Adipocyte (in vitro differentiated cells): ENCODE measurements at regions not wholly inside any gene's neighbourhood (a gene's known extent, or its start where the extent isn't known, plus 50 kb on each side); places are given as distances from the start of the nearest gene placed in this dataset.

Source experiments
- DNase-seq: peaks from one replicate; pipeline ENCODE4 v3.0.0-alpha.2; 2015; ENCODE audit warnings: low read depth
- H3K27me3 ChIP-seq: replicated peaks from 2 replicates; pipeline ENCODE4 v1.7.0; 2013; ENCODE audit warnings: mild to moderate bottlenecking, low read length, moderate library complexity; ENCODE audit not compliant: control insufficient read depth, insufficient read depth
- H3K36me3 ChIP-seq: 2 replicates; pipeline ENCODE4 v1.7.0; 2013; ENCODE audit warnings: low read length, mild to moderate bottlenecking, moderate library complexity; ENCODE audit not compliant: control insufficient read depth, insufficient read depth, severe bottlenecking
- H3K4me1 ChIP-seq: 2 replicates; pipeline ENCODE4 v1.7.0; 2013; ENCODE audit warnings: mild to moderate bottlenecking, low read length, moderate library complexity; ENCODE audit not compliant: control insufficient read depth, insufficient read depth
- H3K4me3 ChIP-seq: 2 replicates; pipeline ENCODE4 v1.7.0; 2013; ENCODE audit warnings: mild to moderate bottlenecking, low read length, moderate library complexity
- H3K9ac ChIP-seq: 2 replicates; pipeline ENCODE4 v1.7.0; 2013; ENCODE audit warnings: mild to moderate bottlenecking, low read length, moderate library complexity
- H3K9me3 ChIP-seq: 2 replicates; pipeline ENCODE4 v1.7.0; 2013; ENCODE audit warnings: mild to moderate bottlenecking, low read length, moderate library complexity; ENCODE audit not compliant: control insufficient read depth

DNA sequence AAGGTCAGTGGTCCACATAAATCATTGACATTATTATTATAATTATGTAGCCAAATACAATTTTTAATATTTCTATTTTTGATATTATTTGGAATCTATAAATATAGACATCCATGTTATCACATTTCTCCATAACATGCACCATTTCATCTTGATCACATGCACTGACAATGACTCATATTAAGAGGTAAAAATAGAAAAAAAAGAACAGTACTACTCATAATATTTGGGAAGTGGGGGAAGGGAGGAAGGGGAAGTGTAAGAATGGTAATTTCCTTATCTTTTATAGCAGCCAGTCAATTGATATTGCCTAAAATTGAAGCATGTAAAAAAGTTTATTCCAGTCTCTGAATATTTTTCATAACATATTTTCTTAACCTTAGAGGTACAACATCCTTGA is 72.3 kb downstream of the ADM start:
- DNase-seq, result no peak
- Histone ChIP-seq H3K36me3 (no peaks in the 10 kb centered on the region), H3K27me3 (no peaks in the 10 kb centered on the region), H3K4me1 (peaks cover 98% of the 10 kb centered on the region), H3K4me3 (no peak overlapping the region), H3K9ac (peak overlapping the region; percentile 83), H3K9me3 (no peaks in the 10 kb centered on the region)

- Histone ChIP-seq H3K4me1 (peaks cover 93% of the 10 kb centered on the region), H3K4me3 (peak overlapping the region; percentile 1), H3K9me3 (no peaks in the 10 kb centered on the region), H3K36me3 (no peaks in the 10 kb centered on the region), H3K27me3 (no peaks in the 10 kb centered on the region), H3K9ac (peak overlapping the region; percentile 83)
- no peak for DNase-seq
These were observed 73.5 kb downstream of the ADM start for GRCh38 chr11:10378362-10378761.

GRCh38 chr11:10379022-10379421 is 74.1 kb downstream of the ADM start:
- no peak overlapping the region for H3K4me3 ChIP-seq
- H3K9me3 ChIP-seq, result no peaks in the 10 kb centered on the region
- DNase-seq, result peak; percentile 57
- no peaks in the 10 kb centered on the region for H3K27me3 ChIP-seq
- H3K9ac ChIP-seq, result peak overlapping the region; percentile 83
- peaks cover 86% of the 10 kb centered on the region for H3K4me1 ChIP-seq
- no peaks in the 10 kb centered on the region for H3K36me3 ChIP-seq

DNA sequence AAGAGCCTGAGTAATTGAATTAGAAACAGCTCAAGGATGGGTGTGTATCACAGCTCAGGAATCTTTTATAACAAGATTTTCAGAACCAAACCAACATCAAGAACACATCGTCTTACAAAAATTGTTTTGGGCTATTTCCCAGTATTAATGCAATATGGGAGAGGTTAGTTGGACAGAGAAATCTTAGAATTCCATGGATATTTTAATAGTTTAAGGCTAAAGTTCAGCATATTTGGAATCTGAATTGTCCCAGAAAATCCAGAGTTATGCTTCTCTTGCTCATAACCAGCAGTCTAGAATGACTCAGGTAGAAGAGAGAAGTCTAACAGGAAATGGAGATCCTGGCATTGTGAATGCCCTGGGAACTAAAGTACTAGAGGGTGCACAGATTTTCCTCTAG is 74.6 kb downstream of the ADM start:
- no peaks in the 10 kb centered on the region for H3K9me3 ChIP-seq
- no peaks in the 10 kb centered on the region for H3K36me3 ChIP-seq
- H3K4me3 ChIP-seq, result peak overlapping the region; percentile 3
- H3K9ac ChIP-seq, result peak overlapping the region; percentile 77
- peaks cover 82% of the 10 kb centered on the region for H3K4me1 ChIP-seq
- peak; percentile 73 for DNase-seq
- no peaks in the 10 kb centered on the region for H3K27me3 ChIP-seq

GRCh38 chr11:10379871-10380568 is 75.0 kb upstream of the AMPD3 start:
- Histone ChIP-seq H3K4me1 (peaks cover 76% of the 10 kb centered on the region), H3K36me3 (no peaks in the 10 kb centered on the region), H3K9ac (peak overlapping the region; percentile 77), H3K4me3 (peak overlapping the region; percentile 3), H3K9me3 (no peaks in the 10 kb centered on the region), H3K27me3 (no peaks in the 10 kb centered on the region)
- no peak for DNase-seq

DNA sequence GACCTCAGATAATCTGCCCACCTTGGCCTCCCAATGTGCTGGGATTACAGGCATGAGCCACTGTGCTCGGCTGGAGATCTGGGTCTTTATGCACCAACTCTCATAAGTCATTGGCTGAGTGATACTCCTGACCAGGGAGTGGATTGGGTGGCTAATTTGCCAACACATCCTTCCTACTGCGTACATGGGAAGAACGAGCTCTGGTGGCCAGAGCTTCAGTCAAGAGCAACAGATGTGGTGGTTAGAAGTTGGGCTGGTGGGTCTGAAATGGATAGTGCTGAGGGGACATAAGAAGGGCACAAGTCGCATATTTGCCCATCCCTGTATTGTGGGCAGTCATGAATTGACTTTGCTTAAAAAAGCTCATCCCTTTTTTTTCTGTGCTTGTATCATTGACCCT is 74.1 kb upstream of the AMPD3 start:
- peak overlapping the region; percentile 77 for H3K9ac ChIP-seq
- peaks cover 71% of the 10 kb centered on the region for H3K4me1 ChIP-seq
- H3K27me3 ChIP-seq, result no peaks in the 10 kb centered on the region
- no peak for DNase-seq
- H3K4me3 ChIP-seq, result no peak overlapping the region
- H3K36me3 ChIP-seq, result no peaks in the 10 kb centered on the region
- H3K9me3 ChIP-seq, result no peaks in the 10 kb centered on the region

GRCh38 chr11:10381736-10382135 is 73.3 kb upstream of the AMPD3 start:
- DNase-seq, result peak; percentile 66
- no peaks in the 10 kb centered on the region for H3K36me3 ChIP-seq

DNA sequence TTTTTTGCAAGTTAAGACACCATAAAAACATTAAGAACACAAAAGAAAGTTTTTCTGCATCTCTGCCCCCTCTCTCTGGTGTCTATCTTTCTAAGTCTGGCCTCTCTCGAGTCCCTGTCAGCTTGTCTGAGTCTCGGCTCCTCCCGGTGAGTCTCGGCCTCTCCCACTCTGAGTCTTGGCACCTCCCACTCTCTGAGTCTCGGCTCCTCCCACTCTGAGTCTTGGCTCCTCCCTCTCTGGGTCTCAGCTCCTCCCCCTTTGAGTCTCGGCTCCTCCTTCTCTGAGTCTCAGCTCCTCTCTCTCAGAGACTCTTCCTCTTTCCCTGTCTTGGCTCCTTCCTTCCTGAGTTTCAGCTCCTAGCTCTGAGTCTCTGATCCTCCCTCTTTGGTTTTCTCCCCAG is 72.5 kb upstream of the AMPD3 start:
- no peaks in the 10 kb centered on the region for H3K9me3 ChIP-seq
- no peaks in the 10 kb centered on the region for H3K36me3 ChIP-seq
- H3K27me3 ChIP-seq, result no peaks in the 10 kb centered on the region
- peaks cover 69% of the 10 kb centered on the region for H3K4me1 ChIP-seq
- DNase-seq, result no peak
- peak overlapping the region; percentile 77 for H3K9ac ChIP-seq
- no peak overlapping the region for H3K4me3 ChIP-seq

More at GRCh38 chr11:10381736-10382135, 73.3 kb upstream of the AMPD3 start:
- H3K4me3 ChIP-seq, result no peak overlapping the region
- no peaks in the 10 kb centered on the region for H3K9me3 ChIP-seq
- H3K4me1 ChIP-seq, result peaks cover 71% of the 10 kb centered on the region
- H3K27me3 ChIP-seq, result no peaks in the 10 kb centered on the region
- peak overlapping the region; percentile 77 for H3K9ac ChIP-seq

GRCh38 chr11:10385696-10386095 is 69.4 kb upstream of the AMPD3 start:
- no peaks in the 10 kb centered on the region for H3K27me3 ChIP-seq
- H3K4me1 ChIP-seq, result peaks cover 72% of the 10 kb centered on the region
- H3K36me3 ChIP-seq, result no peaks in the 10 kb centered on the region
- H3K4me3 ChIP-seq, result no peak overlapping the region
- H3K9me3 ChIP-seq, result no peaks in the 10 kb centered on the region
- peak overlapping the region; percentile 89 for H3K9ac ChIP-seq
- DNase-seq, result no peak

- H3K9me3 ChIP-seq, result no peaks in the 10 kb centered on the region
- peak overlapping the region; percentile 89 for H3K9ac ChIP-seq
- H3K36me3 ChIP-seq, result no peaks in the 10 kb centered on the region
- H3K4me1 ChIP-seq, result peaks cover 69% of the 10 kb centered on the region
- H3K4me3 ChIP-seq, result no peak overlapping the region
- H3K27me3 ChIP-seq, result no peaks in the 10 kb centered on the region
- no peak for DNase-seq
These were observed 68.7 kb upstream of the AMPD3 start for GRCh38 chr11:10386361-10386760.

- Histone ChIP-seq H3K36me3 (no peaks in the 10 kb centered on the region), H3K9me3 (no peaks in the 10 kb centered on the region), H3K4me1 (peaks cover 64% of the 10 kb centered on the region), H3K4me3 (no peak overlapping the region), H3K27me3 (no peaks in the 10 kb centered on the region), H3K9ac (peak overlapping the region; percentile 89)
- no peak for DNase-seq
These were observed 68.2 kb upstream of the AMPD3 start for GRCh38 chr11:10386861-10387205.
